Esophagus (tissue), 2 donors: ENCODE measurements at regions not wholly inside any gene's neighbourhood (a gene's known extent, or its start where the extent isn't known, plus 50 kb on each side); places are given as distances from the start of the nearest gene placed in this dataset.

Source experiments
- H3K27ac ChIP-seq, 2 donors: one replicate each; pipeline ENCODE4 v1.5.1; 2013; ENCODE audit warnings: low read depth in 2 of 2, mild to moderate bottlenecking in 2 of 2, inconsistent platforms in 1 of 2, low read length in 1 of 2, moderate library complexity in 1 of 2
- H3K27me3 ChIP-seq, 2 donors: one replicate each; pipeline ENCODE4 v1.6.1; 2013; ENCODE audit warnings: low read length in 2 of 2, control low read depth in 1 of 2, mild to moderate bottlenecking in 1 of 2; ENCODE audit not compliant: insufficient read depth in 2 of 2, control insufficient read depth in 1 of 2
- H3K36me3 ChIP-seq, 2 donors: one replicate each; pipeline ENCODE4 v1.6.1; 2013; ENCODE audit warnings: low read length in 1 of 2; ENCODE audit not compliant: control insufficient read depth in 2 of 2, insufficient read depth in 2 of 2
- H3K4me1 ChIP-seq, 2 donors: one replicate each; pipeline ENCODE4 v1.6.1; 2013; ENCODE audit warnings: low read length in 1 of 2; ENCODE audit not compliant: control insufficient read depth in 2 of 2, insufficient read depth in 2 of 2
- H3K4me3 ChIP-seq, 2 donors: one replicate each; pipeline ENCODE4 v1.5.1; 2013; ENCODE audit warnings: low read length in 2 of 2, mild to moderate bottlenecking in 2 of 2, low read depth in 1 of 2, moderate library complexity in 1 of 2
- H3K9me3 ChIP-seq, 2 donors: one replicate each; pipeline ENCODE4 v1.6.1; 2013; ENCODE audit warnings: mild to moderate bottlenecking in 2 of 2, low read depth in 1 of 2, low read length in 1 of 2, moderate library complexity in 1 of 2; ENCODE audit not compliant: control insufficient read depth in 2 of 2, insufficient read depth in 1 of 2
- WGBS, 2 donors: extraction: QIAGEN DNeasy Blood & Tissue Kit; methylation state at CpG; one replicate each; pipeline ENCODE4 v1.1.7; 2013; 5-methylcytosine and 5-hydroxymethylcytosine counted together
- donor health status: healthy with polysubstance abuse.
- donor health status: Bipolar disorder and iron deficiency.

DNA sequence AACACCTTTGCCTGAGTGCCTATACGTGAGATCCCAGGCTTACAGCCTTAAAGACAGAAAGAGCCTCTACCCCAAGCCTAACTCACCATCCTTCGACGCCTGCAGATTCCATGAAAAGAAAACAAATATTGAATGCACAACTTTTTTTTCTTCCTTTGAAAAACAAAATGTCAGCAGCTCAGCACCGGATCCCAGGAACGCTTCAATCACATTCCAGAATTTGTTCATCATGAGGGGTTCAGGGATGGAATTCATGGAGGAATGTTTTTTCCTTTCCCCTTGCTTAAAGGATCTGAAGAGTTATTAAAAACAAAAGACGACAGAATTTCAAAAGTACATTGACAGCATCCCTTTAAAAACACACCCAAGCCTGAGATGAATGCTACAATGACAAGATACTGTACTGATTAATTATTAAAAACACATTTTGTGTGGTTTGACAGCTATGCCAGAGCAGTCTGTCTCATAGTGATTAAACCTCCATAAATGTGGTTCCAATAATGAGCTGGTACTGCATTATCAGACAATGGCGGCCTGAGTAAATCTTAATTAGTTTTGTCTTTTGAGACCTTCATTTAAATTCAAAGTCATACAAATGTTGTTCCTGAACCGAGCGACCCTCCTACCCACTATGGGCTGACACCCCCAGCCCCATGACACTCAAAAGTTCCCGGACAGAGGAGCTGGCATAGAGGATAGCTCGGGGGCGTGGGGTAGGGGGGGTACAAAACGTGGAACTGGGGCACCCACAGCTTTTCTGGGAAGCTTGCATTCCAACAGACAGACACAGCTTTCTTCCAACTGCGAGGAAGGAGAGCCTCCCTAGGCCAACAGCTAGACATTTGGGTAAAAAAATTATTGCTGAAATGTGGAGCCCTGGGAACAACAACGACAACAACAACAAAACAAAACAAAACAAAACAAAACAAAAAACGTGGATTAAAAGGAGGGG lies 227.5 kb downstream of the TTC32 start:
- H3K36me3 ChIP-seq, result no peaks in the 10 kb centered on the region
- H3K4me1 ChIP-seq, result peaks cover 0 to 4% of the 10 kb centered on the region in 2 donors
- WGBS, 2 donors, result 70 to 75% methylated on average over 16 of the region's 16 CpGs
- H3K27me3 ChIP-seq, result no peaks in the 10 kb centered on the region
- H3K27ac ChIP-seq, result no peak overlapping the region
- no peaks in the 10 kb centered on the region for H3K9me3 ChIP-seq
- H3K4me3 ChIP-seq, result no peak overlapping the region

DNA sequence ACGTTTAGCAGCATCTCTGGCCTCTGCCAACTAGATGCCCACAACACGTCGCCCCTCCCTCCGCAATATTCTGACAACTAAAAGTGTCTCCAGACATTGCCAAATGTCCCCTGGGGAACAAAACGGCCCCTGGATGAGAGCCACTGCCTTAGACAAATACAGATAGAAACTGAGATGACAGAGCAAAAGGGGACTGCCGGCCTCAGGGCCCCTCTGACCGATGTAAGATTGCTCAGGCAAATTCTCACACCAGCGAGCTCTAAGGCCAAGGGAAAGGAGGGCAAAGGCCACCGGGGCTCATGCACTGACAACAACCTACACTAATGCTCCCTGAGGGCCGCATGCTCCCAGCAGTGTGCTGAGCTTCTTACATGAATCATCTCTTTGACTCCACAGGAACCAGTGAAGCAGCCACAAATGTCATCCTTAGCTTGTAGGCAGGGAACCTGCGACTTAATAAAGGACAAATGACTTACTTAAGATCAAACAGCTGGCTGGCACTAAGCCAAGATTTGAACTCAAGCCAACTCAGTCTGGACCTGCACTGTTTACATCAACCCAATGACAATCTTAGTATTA lies 228.5 kb downstream of the TTC32 start:
- 50 to 53% methylated on average over 11 of the region's 11 CpGs for WGBS, 2 donors
- Histone ChIP-seq H3K9me3 (no peaks in the 10 kb centered on the region), H3K27me3 (no peaks in the 10 kb centered on the region), H3K4me3 (no peak overlapping the region), H3K4me1 (peaks cover 0 to 4% of the 10 kb centered on the region in 2 donors), H3K27ac (no peak overlapping the region), H3K36me3 (no peaks in the 10 kb centered on the region)

DNA sequence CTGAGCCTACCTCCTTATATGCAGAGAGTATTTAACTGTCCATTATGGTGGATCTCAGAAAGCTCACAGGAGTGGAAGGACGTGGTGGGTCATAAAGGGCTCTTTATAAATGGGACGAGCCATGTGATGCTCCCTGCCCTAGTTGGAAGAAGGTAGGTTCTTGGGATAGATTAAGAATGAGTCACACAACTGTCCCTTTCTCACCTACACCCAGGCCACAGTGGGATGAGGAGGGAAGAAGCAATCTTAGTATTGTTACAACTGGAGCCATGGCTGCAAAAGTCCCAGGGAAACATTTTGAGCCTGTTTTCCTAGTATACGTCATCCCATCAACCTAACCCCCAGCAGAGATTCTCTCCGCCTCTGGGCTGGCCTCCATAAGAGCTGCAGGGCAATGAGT lies 229.9 kb downstream of the TTC32 start:
- Histone ChIP-seq H3K9me3 (no peaks in the 10 kb centered on the region), H3K27me3 (no peaks in the 10 kb centered on the region), H3K4me3 (no peak overlapping the region), H3K36me3 (no peaks in the 10 kb centered on the region), H3K4me1 (peaks cover 0 to 4% of the 10 kb centered on the region in 2 donors), H3K27ac (no peak overlapping the region)
- WGBS, 2 donors, result 73 to 92% methylated on average over 4 of the region's 4 CpGs

GRCh38 chr2:19671311-19671710 lies 230.5 kb downstream of the TTC32 start:
- H3K9me3 ChIP-seq, result no peaks in the 10 kb centered on the region
- peaks cover 0 to 4% of the 10 kb centered on the region in 2 donors for H3K4me1 ChIP-seq
- no peaks in the 10 kb centered on the region for H3K27me3 ChIP-seq
- 78% methylated on average over 1 of the region's 1 CpG for WGBS, 2 donors
- no peak overlapping the region for H3K4me3 ChIP-seq
- no peak overlapping the region for H3K27ac ChIP-seq
- H3K36me3 ChIP-seq, result no peaks in the 10 kb centered on the region

DNA sequence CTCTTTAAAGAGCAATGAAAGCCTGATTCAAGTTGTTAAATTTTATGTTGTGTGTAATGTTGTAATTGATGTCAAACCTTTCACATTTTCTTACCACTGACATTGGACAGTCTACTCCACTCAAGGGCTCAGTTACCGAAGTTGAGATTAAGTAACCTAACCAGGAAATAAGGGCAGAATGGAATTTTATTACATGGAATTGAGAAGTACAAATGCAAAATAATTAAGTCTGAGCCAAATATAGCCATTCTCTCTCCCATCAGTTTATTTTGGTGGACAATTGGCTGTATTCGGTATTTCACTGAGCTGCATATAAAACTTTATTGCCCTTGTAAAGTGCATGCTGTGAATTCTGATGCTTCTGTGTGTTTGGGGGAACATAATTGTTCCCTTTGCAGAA lies 231.5 kb downstream of the TTC32 start:
- Histone ChIP-seq H3K27me3 (no peaks in the 10 kb centered on the region), H3K4me3 (no peak overlapping the region), H3K36me3 (no peaks in the 10 kb centered on the region), H3K27ac (no peak overlapping the region), H3K4me1 (peaks cover 0 to 4% of the 10 kb centered on the region in 2 donors), H3K9me3 (no peaks in the 10 kb centered on the region)
- WGBS, 2 donors, result 88 to 91% methylated on average over 2 of the region's 2 CpGs

DNA sequence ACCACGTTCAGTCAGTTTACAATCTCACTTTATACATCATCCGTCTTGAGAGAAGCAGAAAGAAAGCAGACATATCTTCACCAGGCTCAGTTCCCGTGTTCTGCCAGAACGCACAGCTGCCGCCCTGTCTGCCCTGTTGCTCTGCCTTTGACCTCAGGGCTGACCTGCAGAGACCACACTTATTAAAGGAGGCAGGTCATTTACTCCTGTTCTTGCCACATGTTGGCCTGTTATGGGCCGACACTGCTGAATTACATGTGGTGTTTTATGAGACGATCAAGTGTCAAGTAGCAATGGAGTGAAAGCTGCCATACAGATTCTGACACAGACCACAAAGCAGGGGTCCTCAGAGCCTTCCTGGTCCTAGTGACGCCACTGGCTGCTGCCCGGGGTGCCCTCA lies 232.2 kb downstream of the TTC32 start:
- H3K27me3 ChIP-seq, result no peaks in the 10 kb centered on the region
- no peaks in the 10 kb centered on the region for H3K4me1 ChIP-seq
- no peak overlapping the region for H3K27ac ChIP-seq
- no peaks in the 10 kb centered on the region for H3K36me3 ChIP-seq
- H3K4me3 ChIP-seq, result no peak overlapping the region
- WGBS, 2 donors, result 81 to 83% methylated on average over 9 of the region's 9 CpGs
- H3K9me3 ChIP-seq, result no peaks in the 10 kb centered on the region

DNA sequence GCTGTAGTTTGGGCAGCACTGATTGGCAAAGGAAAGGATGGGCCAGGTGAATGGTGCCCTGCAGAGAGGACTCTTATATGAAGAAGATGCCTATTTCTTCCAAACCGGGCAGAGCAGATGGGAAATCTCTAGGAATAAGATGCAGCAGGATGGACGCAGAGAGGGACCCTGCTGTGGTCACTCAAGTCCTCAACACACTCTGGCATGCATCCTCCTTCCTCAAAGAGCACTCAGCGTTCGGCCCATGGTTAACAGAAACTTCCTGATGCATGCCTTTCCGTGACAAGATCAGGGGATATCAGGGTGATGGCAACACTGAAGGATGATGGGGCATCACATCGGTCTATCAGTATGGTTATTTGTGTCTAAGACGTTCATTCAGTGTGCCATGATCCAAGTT lies 232.7 kb downstream of the TTC32 start:
- no peaks in the 10 kb centered on the region for H3K4me1 ChIP-seq
- no peaks in the 10 kb centered on the region for H3K9me3 ChIP-seq
- H3K27me3 ChIP-seq, result no peaks in the 10 kb centered on the region
- no peaks in the 10 kb centered on the region for H3K36me3 ChIP-seq
- 83% methylated on average over 7 of the region's 7 CpGs for WGBS, 2 donors
- H3K4me3 ChIP-seq, result no peak overlapping the region
- no peak overlapping the region for H3K27ac ChIP-seq

GRCh38 chr2:19667536-19667949 lies 234.2 kb downstream of the TTC32 start:
- Histone ChIP-seq H3K27ac (no peak overlapping the region), H3K36me3 (no peaks in the 10 kb centered on the region), H3K9me3 (no peaks in the 10 kb centered on the region), H3K27me3 (no peaks in the 10 kb centered on the region), H3K4me3 (no peak overlapping the region), H3K4me1 (no peaks in the 10 kb centered on the region)
- WGBS, 2 donors, result 69% methylated on average over 8 of the region's 8 CpGs

DNA sequence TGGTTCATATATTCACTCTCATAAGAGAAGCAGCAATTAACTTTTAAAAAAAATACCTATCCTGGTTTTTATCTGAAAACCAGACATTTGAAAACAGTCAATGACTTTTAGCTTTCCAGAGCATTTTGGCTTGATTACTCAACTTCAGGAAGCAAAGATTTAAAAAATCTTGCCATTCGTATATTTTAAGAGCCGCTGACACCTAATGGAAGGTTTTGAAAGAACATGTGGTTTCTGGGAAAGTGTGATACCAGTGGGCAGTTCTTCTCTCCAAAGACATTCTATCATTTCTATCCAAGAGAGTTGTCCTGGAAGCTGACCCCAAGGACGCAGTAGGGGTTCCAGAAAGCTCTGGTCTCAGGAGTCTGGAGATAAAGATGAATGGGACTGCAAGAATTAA lies 234.7 kb downstream of the TTC32 start:
- no peak overlapping the region for H3K27ac ChIP-seq
- WGBS, 2 donors, result 54 to 57% methylated on average over 3 of the region's 3 CpGs
- no peaks in the 10 kb centered on the region for H3K36me3 ChIP-seq
- no peaks in the 10 kb centered on the region for H3K9me3 ChIP-seq
- no peaks in the 10 kb centered on the region for H3K4me1 ChIP-seq
- no peak overlapping the region for H3K4me3 ChIP-seq
- H3K27me3 ChIP-seq, result no peaks in the 10 kb centered on the region

GRCh38 chr2:19664646-19665045 lies 237.1 kb downstream of the TTC32 start:
- H3K4me3 ChIP-seq, result no peak overlapping the region
- no peaks in the 10 kb centered on the region for H3K9me3 ChIP-seq
- H3K27me3 ChIP-seq, result no peaks in the 10 kb centered on the region
- no peaks in the 10 kb centered on the region for H3K36me3 ChIP-seq
- H3K27ac ChIP-seq, result no peak overlapping the region
- 57 to 58% methylated on average over 4 of the region's 4 CpGs for WGBS, 2 donors
- no peaks in the 10 kb centered on the region for H3K4me1 ChIP-seq
